ENCODE measurements at regions not wholly inside any gene's neighbourhood (a gene's known extent, or its start where the extent isn't known, plus 50 kb on each side); places are given as distances from the start of the nearest gene placed in this dataset.

DNA sequence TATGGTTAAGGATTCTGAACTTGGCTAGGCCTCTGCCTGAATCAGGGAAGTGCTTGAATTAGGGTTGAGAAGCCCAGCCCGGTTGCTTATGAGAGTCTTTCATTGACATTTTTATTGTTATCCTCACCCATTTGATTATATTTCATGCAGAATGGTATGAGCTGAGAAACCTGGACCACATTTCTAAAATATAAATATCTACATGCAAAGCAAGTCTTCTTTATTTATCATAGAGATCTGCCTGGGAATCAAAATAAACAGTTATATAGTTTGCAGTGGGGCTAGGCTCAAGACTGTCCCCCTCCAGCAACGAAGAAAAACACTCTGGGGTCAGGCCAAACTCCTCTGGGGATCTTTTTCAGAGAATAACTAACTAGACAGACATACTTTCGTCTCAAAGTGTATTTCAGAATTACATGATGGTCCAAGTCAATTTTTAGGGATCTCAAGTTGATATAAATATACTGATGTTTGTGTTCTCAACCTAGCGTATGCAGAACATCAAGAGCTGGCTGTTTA lies 675.4 kb upstream of the NR2F2 start:
- Histone ChIP-seq H3K14ac (ENCODE audit: low read length) (no peak overlapping the region), H2BK12ac (ENCODE audit: low read length) (no peak overlapping the region), H3K4me2 (ENCODE audit: low read length) (no peak overlapping the region), H4K91ac (ENCODE audit: low read depth, low read length) (no peak overlapping the region), H2AFZ (ENCODE audit: insufficient read depth, low read length, poor library complexity) (no peak overlapping the region), H3K4me3 (ENCODE audit: low read depth, low read length) (no peak overlapping the region), H3K4me1 (ENCODE audit: control insufficient read depth in 1 of 2, insufficient read depth in 2 of 2, low read length in 2 of 2) (no peaks in the 10 kb centered on the region), H3K79me2 (ENCODE audit: control insufficient read depth, insufficient read depth, low read length, poor library complexity) (no peaks in the 10 kb centered on the region), H3K79me1 (ENCODE audit: low read length) (no peaks in the 10 kb centered on the region), H4K12ac (ENCODE audit: low read depth, low read length) (no peak overlapping the region), H2AK5ac (ENCODE audit: low read length) (no peak overlapping the region), H3K9me3 (ENCODE audit: insufficient read depth, low read depth, low read length) (peaks cover 2% of the 10 kb centered on the region), H4K8ac (ENCODE audit: low read depth, low read length) (no peak overlapping the region), H3K9ac (ENCODE audit: low read length) (no peak overlapping the region), H3K27ac (ENCODE audit: low read depth, low read length) (no peak overlapping the region), H3K27me3 (ENCODE audit: insufficient read depth, low read length) (no peaks in the 10 kb centered on the region), H2BK120ac (ENCODE audit: insufficient read depth, low read length, poor library complexity) (no peak overlapping the region), H3K18ac (ENCODE audit: low read length) (no peak overlapping the region), H2BK5ac (ENCODE audit: low read depth, low read length, poor library complexity) (no peak overlapping the region), H3K4ac (ENCODE audit: low read depth, low read length) (no peak overlapping the region), H3K36me3 (ENCODE audit: control insufficient read depth in 1 of 2, insufficient read depth in 2 of 2, low read length in 2 of 2) (no peaks in the 10 kb centered on the region), H3K23ac (ENCODE audit: low read length) (no peak overlapping the region)
- no CpG with 5 or more reads among the region's 4 CpGs for WGBS (ENCODE audit: extremely low coverage, insufficient coverage, insufficient read length)
- no peak for DNase-seq

- H3K4me2 ChIP-seq (ENCODE audit: low read length): no peak overlapping the region
- no peak overlapping the region for H3K14ac ChIP-seq (ENCODE audit: low read length)
- H4K8ac ChIP-seq (ENCODE audit: low read depth, low read length): no peak overlapping the region
- no peak overlapping the region for H2AK5ac ChIP-seq (ENCODE audit: low read length)
- H3K27me3 ChIP-seq (ENCODE audit: insufficient read depth, low read length): no peaks in the 10 kb centered on the region
- no peak overlapping the region for H3K9ac ChIP-seq (ENCODE audit: low read length)
- H2BK120ac ChIP-seq (ENCODE audit: insufficient read depth, low read length, poor library complexity): no peak overlapping the region
- H3K4me1 ChIP-seq (ENCODE audit: control insufficient read depth in 1 of 2, insufficient read depth in 2 of 2, low read length in 2 of 2): no peaks in the 10 kb centered on the region
- H2BK5ac ChIP-seq (ENCODE audit: low read depth, low read length, poor library complexity): no peak overlapping the region
- no CpG with 5 or more reads among the region's 2 CpGs for WGBS (ENCODE audit: extremely low coverage, insufficient coverage, insufficient read length)
- H4K91ac ChIP-seq (ENCODE audit: low read depth, low read length): no peak overlapping the region
- no peak overlapping the region for H3K23ac ChIP-seq (ENCODE audit: low read length)
- no peaks in the 10 kb centered on the region for H3K36me3 ChIP-seq (ENCODE audit: control insufficient read depth in 1 of 2, insufficient read depth in 2 of 2, low read length in 2 of 2)
- H3K9me3 ChIP-seq (ENCODE audit: insufficient read depth, low read depth, low read length): peaks cover 2% of the 10 kb centered on the region
- no peak overlapping the region for H2AFZ ChIP-seq (ENCODE audit: insufficient read depth, low read length, poor library complexity)
- no peak overlapping the region for H3K18ac ChIP-seq (ENCODE audit: low read length)
- no peak overlapping the region for H3K27ac ChIP-seq (ENCODE audit: low read depth, low read length)
- no peak overlapping the region for H2BK12ac ChIP-seq (ENCODE audit: low read length)
- DNase-seq: no peak
- no peak overlapping the region for H3K4ac ChIP-seq (ENCODE audit: low read depth, low read length)
- no peaks in the 10 kb centered on the region for H3K79me2 ChIP-seq (ENCODE audit: control insufficient read depth, insufficient read depth, low read length, poor library complexity)
- H3K4me3 ChIP-seq (ENCODE audit: low read depth, low read length): no peak overlapping the region
- H4K12ac ChIP-seq (ENCODE audit: low read depth, low read length): no peak overlapping the region
- H3K79me1 ChIP-seq (ENCODE audit: low read length): no peaks in the 10 kb centered on the region
Measured at GRCh38 chr15:95656595-95656994, 673.9 kb upstream of the NR2F2 start.

- Histone ChIP-seq H4K91ac (ENCODE audit: low read depth, low read length) (no peak overlapping the region), H2AK5ac (ENCODE audit: low read length) (no peak overlapping the region), H4K8ac (ENCODE audit: low read depth, low read length) (no peak overlapping the region), H3K4me2 (ENCODE audit: low read length) (no peak overlapping the region), H3K18ac (ENCODE audit: low read length) (no peak overlapping the region), H3K36me3 (ENCODE audit: control insufficient read depth in 1 of 2, insufficient read depth in 2 of 2, low read length in 2 of 2) (no peaks in the 10 kb centered on the region), H3K4me3 (ENCODE audit: low read depth, low read length) (no peak overlapping the region), H2BK12ac (ENCODE audit: low read length) (no peak overlapping the region), H4K12ac (ENCODE audit: low read depth, low read length) (no peak overlapping the region), H3K27ac (ENCODE audit: low read depth, low read length) (no peak overlapping the region), H3K9ac (ENCODE audit: low read length) (no peak overlapping the region), H2BK120ac (ENCODE audit: insufficient read depth, low read length, poor library complexity) (no peak overlapping the region), H2BK5ac (ENCODE audit: low read depth, low read length, poor library complexity) (no peak overlapping the region), H3K9me3 (ENCODE audit: insufficient read depth, low read depth, low read length) (peaks cover 3% of the 10 kb centered on the region), H3K23ac (ENCODE audit: low read length) (peak overlapping the region; percentile 98), H2AFZ (ENCODE audit: insufficient read depth, low read length, poor library complexity) (no peak overlapping the region), H3K27me3 (ENCODE audit: insufficient read depth, low read length) (no peaks in the 10 kb centered on the region), H3K14ac (ENCODE audit: low read length) (no peak overlapping the region), H3K79me2 (ENCODE audit: control insufficient read depth, insufficient read depth, low read length, poor library complexity) (no peaks in the 10 kb centered on the region), H3K4ac (ENCODE audit: low read depth, low read length) (no peak overlapping the region), H3K79me1 (ENCODE audit: low read length) (no peaks in the 10 kb centered on the region), H3K4me1 (ENCODE audit: control insufficient read depth in 1 of 2, insufficient read depth in 2 of 2, low read length in 2 of 2) (peaks cover 0 to 6% of the 10 kb centered on the region in 2 experiments)
- no peak for DNase-seq
- no CpG with 5 or more reads among the region's 3 CpGs for WGBS (ENCODE audit: extremely low coverage, insufficient coverage, insufficient read length)
Measured at GRCh38 chr15:95658799-95659198, 671.7 kb upstream of the NR2F2 start.

DNA sequence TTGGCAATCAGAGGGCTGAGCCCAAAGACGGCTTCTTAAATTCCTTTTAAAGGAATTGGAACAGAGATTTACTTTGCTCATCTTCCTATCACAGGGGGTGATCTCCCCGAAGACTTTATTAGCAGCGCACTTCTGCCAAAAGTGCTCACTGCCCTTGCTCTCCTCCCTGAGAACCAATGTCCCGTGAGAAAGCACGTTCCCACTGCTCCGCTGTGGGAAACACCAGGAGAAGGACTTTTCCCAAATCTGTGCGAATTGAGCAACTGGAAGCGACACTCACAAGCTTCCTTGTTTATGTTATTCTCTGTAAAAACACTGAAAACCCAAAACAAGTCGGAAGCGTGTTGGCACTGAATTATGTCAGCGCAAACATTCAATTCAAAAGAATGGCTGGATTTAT lies 670.8 kb upstream of the NR2F2 start:
- H2BK120ac ChIP-seq (ENCODE audit: insufficient read depth, low read length, poor library complexity): no peak overlapping the region
- no peak overlapping the region for H3K4ac ChIP-seq (ENCODE audit: low read depth, low read length)
- no peaks in the 10 kb centered on the region for H3K27me3 ChIP-seq (ENCODE audit: insufficient read depth, low read length)
- no peak overlapping the region for H4K91ac ChIP-seq (ENCODE audit: low read depth, low read length)
- H3K4me1 ChIP-seq (ENCODE audit: control insufficient read depth in 1 of 2, insufficient read depth in 2 of 2, low read length in 2 of 2): peaks cover 0 to 7% of the 10 kb centered on the region in 2 experiments
- no CpG with 5 or more reads among the region's 11 CpGs for WGBS (ENCODE audit: extremely low coverage, insufficient coverage, insufficient read length)
- peaks cover 3% of the 10 kb centered on the region for H3K9me3 ChIP-seq (ENCODE audit: insufficient read depth, low read depth, low read length)
- no peak overlapping the region for H2AFZ ChIP-seq (ENCODE audit: insufficient read depth, low read length, poor library complexity)
- no peak overlapping the region for H3K4me2 ChIP-seq (ENCODE audit: low read length)
- H3K36me3 ChIP-seq (ENCODE audit: control insufficient read depth in 1 of 2, insufficient read depth in 2 of 2, low read length in 2 of 2): no peaks in the 10 kb centered on the region
- H3K4me3 ChIP-seq (ENCODE audit: low read depth, low read length): no peak overlapping the region
- no peaks in the 10 kb centered on the region for H3K79me2 ChIP-seq (ENCODE audit: control insufficient read depth, insufficient read depth, low read length, poor library complexity)
- H3K79me1 ChIP-seq (ENCODE audit: low read length): no peaks in the 10 kb centered on the region
- DNase-seq: no peak
- H3K18ac ChIP-seq (ENCODE audit: low read length): no peak overlapping the region
- no peak overlapping the region for H2BK5ac ChIP-seq (ENCODE audit: low read depth, low read length, poor library complexity)
- no peak overlapping the region for H4K12ac ChIP-seq (ENCODE audit: low read depth, low read length)
- no peak overlapping the region for H2AK5ac ChIP-seq (ENCODE audit: low read length)
- no peak overlapping the region for H3K14ac ChIP-seq (ENCODE audit: low read length)
- no peak overlapping the region for H3K23ac ChIP-seq (ENCODE audit: low read length)
- H3K9ac ChIP-seq (ENCODE audit: low read length): no peak overlapping the region
- no peak overlapping the region for H2BK12ac ChIP-seq (ENCODE audit: low read length)
- H3K27ac ChIP-seq (ENCODE audit: low read depth, low read length): no peak overlapping the region
- H4K8ac ChIP-seq (ENCODE audit: low read depth, low read length): no peak overlapping the region

Data from trophoblast cell (in vitro differentiated cells and primary cell).